ENCODE measurements at regions not wholly inside any gene's neighbourhood (a gene's known extent, or its start where the extent isn't known, plus 50 kb on each side); places are given as distances from the start of the nearest gene placed in this dataset.
A peak's percentile ranks its signal among the peaks of the same experiment; 100 is the strongest.
"Not testable (repeated sequence)": the region's sequence is repeated elsewhere in the genome, so short reads cannot be mapped to it uniquely, and the experiment has no call there.

- DNase-seq (ENCODE audit: low spot score) = no peak
These were observed 584.2 kb downstream of the SUCLG1 start for GRCh38 chr2:83874712-83875430.

- DNase-seq (ENCODE audit: low spot score) = no peak
These were observed 585.0 kb downstream of the SUCLG1 start for GRCh38 chr2:83874066-83874465.

- no peak for DNase-seq (ENCODE audit: low spot score)
These were observed 586.0 kb downstream of the SUCLG1 start for GRCh38 chr2:83873110-83873509.

GRCh38 chr2:83866211-83866610 is 592.9 kb downstream of the SUCLG1 start:
- no peak for DNase-seq (ENCODE audit: low spot score)

GRCh38 chr2:83862600-83862999 is 596.5 kb downstream of the SUCLG1 start:
- DNase-seq (ENCODE audit: low spot score) = no peak

GRCh38 chr2:83860320-83860719 is 598.8 kb downstream of the SUCLG1 start:
- no peak for DNase-seq (ENCODE audit: low spot score)

- DNase-seq (ENCODE audit: low spot score) = peak; percentile 21
These were observed 599.5 kb downstream of the SUCLG1 start for GRCh38 chr2:83859553-83859952.

- no peak for DNase-seq (ENCODE audit: low spot score)
These were observed 608.0 kb downstream of the SUCLG1 start for GRCh38 chr2:83851066-83851465.

GRCh38 chr2:83850071-83850725 is 608.9 kb downstream of the SUCLG1 start:
- DNase-seq (ENCODE audit: low spot score) = no peak

GRCh38 chr2:83844490-83844889 is 614.6 kb downstream of the SUCLG1 start:
- no peak for DNase-seq (ENCODE audit: low spot score)

GRCh38 chr2:83842421-83842820 is 616.7 kb downstream of the SUCLG1 start:
- DNase-seq (ENCODE audit: low spot score) = no peak

- DNase-seq (ENCODE audit: low spot score) = no peak
These were observed 621.3 kb downstream of the SUCLG1 start for GRCh38 chr2:83837823-83838222.

GRCh38 chr2:83827618-83828017 is 631.5 kb downstream of the SUCLG1 start:
- peak; percentile 1 for DNase-seq (ENCODE audit: low spot score)

- DNase-seq (ENCODE audit: low spot score) = no peak
These were observed 632.5 kb downstream of the SUCLG1 start for GRCh38 chr2:83826577-83826976.

- no peak for DNase-seq (ENCODE audit: low spot score)
These were observed 635.9 kb downstream of the SUCLG1 start for GRCh38 chr2:83823229-83823628.

- no peak for DNase-seq (ENCODE audit: low spot score)
These were observed 641.6 kb downstream of the SUCLG1 start for GRCh38 chr2:83817511-83817910.

GRCh38 chr2:83808878-83809277 is 650.2 kb downstream of the SUCLG1 start:
- DNase-seq (ENCODE audit: low spot score) = no peak

- DNase-seq (ENCODE audit: low spot score) = no peak
These were observed 656.5 kb downstream of the SUCLG1 start for GRCh38 chr2:83802604-83803003.

- no peak for DNase-seq (ENCODE audit: low spot score)
These were observed 663.3 kb downstream of the SUCLG1 start for GRCh38 chr2:83795777-83796176.

GRCh38 chr2:83790467-83790866 is 668.6 kb downstream of the SUCLG1 start:
- not testable (repeated sequence) for DNase-seq (ENCODE audit: low spot score)

- not testable (repeated sequence) for DNase-seq (ENCODE audit: low spot score)
These were observed 669.4 kb downstream of the SUCLG1 start for GRCh38 chr2:83789674-83790073.

- DNase-seq (ENCODE audit: low spot score) = not testable (repeated sequence)
These were observed 670.0 kb downstream of the SUCLG1 start for GRCh38 chr2:83788938-83789566.

GRCh38 chr2:83787189-83787588 is 671.9 kb downstream of the SUCLG1 start:
- no peak for DNase-seq (ENCODE audit: low spot score)
